GM12878 (cell line): ENCODE measurements at regions not wholly inside any gene's neighbourhood (a gene's known extent, or its start where the extent isn't known, plus 50 kb on each side); places are given as distances from the start of the nearest gene placed in this dataset.

Experiments
- HCFC1 ChIP-seq: fragments of 150-350 bp; IDR thresholded peaks from 2 replicates; pipeline ENCODE4 v1.6.1; 2014; ENCODE audit warnings: low read length
- MTA2 ChIP-seq: fragments of 450-650 bp; IDR thresholded peaks from 2 replicates; pipeline ENCODE4 v1.6.1; 2016; ENCODE audit warnings: low read depth, mild to moderate bottlenecking, moderate library complexity
- MXI1 ChIP-seq: fragments of 150-350 bp; IDR thresholded peaks from 2 replicates; pipeline ENCODE4 v1.6.1; 2011; ENCODE audit warnings: low read depth, mild to moderate bottlenecking, inconsistent platforms, low read length, improper control_type of control experiment
- NFYB ChIP-seq: IDR thresholded peaks from 2 replicates; pipeline ENCODE4 v1.6.1; 2011; ENCODE audit warnings: low read depth, mild to moderate bottlenecking, low read length, improper control_type of control experiment, moderate library complexity; ENCODE audit not compliant: insufficient read depth
- RFX5 ChIP-seq: IDR thresholded peaks from 2 replicates; pipeline ENCODE4 v1.6.1; 2011; ENCODE audit warnings: low read depth, low read length, improper control_type of control experiment
- ZNF622 ChIP-seq: fragments of 450-650 bp; IDR thresholded peaks from 2 replicates; pipeline ENCODE4 v1.6.1; 2017; ENCODE audit warnings: mild to moderate bottlenecking, inconsistent platforms
- TF ChIP-seq, protein P1 (sequence below): IDR thresholded peaks from 2 replicates; pipeline ENCODE4 v1.6.1; 2012; ENCODE audit warnings: improper control_type of control experiment, low read depth, low read length; ENCODE audit not compliant: insufficient replicate concordance
- TF ChIP-seq, protein P2 (sequence below): IDR thresholded peaks from 2 replicates; pipeline ENCODE4 v1.6.1; 2012; ENCODE audit warnings: low read length, inconsistent platforms

DNA sequence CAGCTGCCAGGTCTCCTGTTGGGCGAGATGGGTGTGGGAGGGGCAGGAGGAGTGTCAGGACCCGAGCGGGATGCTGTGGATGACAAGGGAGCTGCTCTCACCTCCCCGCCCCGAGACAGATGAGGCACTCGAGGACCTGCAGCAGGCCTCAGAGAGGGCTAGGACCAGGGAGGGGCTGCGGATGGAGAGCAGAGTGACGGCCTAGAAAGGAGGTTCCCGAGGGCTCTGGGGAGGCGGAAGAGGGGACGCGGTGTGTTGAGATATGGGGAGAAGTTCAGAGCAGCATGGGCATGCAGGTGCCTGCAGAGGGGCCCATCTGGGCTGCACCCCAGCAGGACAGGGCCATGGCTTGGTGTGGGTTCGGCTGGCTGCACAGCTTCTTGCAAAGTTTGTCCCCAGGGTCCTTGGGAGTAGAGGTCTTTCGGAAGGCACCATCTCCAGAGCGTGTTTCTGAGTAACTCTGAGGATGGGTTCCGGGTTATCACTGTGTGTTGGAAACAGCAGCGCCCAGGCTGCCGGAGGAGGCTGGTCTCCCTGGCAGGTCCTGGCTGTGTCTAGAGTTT lies 104.6 kb downstream of the PAX1 start (continued):
- TF ChIP-seq, protein P1, sequence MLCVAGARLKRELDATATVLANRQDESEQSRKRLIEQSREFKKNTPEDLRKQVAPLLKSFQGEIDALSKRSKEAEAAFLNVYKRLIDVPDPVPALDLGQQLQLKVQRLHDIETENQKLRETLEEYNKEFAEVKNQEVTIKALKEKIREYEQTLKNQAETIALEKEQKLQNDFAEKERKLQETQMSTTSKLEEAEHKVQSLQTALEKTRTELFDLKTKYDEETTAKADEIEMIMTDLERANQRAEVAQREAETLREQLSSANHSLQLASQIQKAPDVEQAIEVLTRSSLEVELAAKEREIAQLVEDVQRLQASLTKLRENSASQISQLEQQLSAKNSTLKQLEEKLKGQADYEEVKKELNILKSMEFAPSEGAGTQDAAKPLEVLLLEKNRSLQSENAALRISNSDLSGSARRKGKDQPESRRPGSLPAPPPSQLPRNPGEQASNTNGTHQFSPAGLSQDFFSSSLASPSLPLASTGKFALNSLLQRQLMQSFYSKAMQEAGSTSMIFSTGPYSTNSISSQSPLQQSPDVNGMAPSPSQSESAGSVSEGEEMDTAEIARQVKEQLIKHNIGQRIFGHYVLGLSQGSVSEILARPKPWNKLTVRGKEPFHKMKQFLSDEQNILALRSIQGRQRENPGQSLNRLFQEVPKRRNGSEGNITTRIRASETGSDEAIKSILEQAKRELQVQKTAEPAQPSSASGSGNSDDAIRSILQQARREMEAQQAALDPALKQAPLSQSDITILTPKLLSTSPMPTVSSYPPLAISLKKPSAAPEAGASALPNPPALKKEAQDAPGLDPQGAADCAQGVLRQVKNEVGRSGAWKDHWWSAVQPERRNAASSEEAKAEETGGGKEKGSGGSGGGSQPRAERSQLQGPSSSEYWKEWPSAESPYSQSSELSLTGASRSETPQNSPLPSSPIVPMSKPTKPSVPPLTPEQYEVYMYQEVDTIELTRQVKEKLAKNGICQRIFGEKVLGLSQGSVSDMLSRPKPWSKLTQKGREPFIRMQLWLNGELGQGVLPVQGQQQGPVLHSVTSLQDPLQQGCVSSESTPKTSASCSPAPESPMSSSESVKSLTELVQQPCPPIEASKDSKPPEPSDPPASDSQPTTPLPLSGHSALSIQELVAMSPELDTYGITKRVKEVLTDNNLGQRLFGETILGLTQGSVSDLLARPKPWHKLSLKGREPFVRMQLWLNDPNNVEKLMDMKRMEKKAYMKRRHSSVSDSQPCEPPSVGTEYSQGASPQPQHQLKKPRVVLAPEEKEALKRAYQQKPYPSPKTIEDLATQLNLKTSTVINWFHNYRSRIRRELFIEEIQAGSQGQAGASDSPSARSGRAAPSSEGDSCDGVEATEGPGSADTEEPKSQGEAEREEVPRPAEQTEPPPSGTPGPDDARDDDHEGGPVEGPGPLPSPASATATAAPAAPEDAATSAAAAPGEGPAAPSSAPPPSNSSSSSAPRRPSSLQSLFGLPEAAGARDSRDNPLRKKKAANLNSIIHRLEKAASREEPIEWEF, result no peak
- TF ChIP-seq MXI1 (no peak), MTA2 (no peak), RFX5 (no peak), HCFC1 (no peak), NFYB (no peak), ZNF622 (no peak)
- TF ChIP-seq, protein P2, sequence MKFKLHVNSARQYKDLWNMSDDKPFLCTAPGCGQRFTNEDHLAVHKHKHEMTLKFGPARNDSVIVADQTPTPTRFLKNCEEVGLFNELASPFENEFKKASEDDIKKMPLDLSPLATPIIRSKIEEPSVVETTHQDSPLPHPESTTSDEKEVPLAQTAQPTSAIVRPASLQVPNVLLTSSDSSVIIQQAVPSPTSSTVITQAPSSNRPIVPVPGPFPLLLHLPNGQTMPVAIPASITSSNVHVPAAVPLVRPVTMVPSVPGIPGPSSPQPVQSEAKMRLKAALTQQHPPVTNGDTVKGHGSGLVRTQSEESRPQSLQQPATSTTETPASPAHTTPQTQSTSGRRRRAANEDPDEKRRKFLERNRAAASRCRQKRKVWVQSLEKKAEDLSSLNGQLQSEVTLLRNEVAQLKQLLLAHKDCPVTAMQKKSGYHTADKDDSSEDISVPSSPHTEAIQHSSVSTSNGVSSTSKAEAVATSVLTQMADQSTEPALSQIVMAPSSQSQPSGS, result no peak
- TF ChIP-seq, all 136 proteins: peak for 0
